Upper lobe of left lung (tissue), 6 donors: ENCODE measurements at regions not wholly inside any gene's neighbourhood (a gene's known extent, or its start where the extent isn't known, plus 50 kb on each side); places are given as distances from the start of the nearest gene placed in this dataset.

Experiments
- ATAC-seq, 2 donors: fragments of 200-7000 bp; cut with Tn5 transposase; one replicate each; pipeline ENCODE4 v1.9.1; 2022; ENCODE audit warnings: mild to moderate bottlenecking in 2 of 2, moderate library complexity in 2 of 2; ENCODE audit not compliant: low FRiP score in 2 of 2
- DNase-seq, 2 donors: peaks; one replicate each; pipeline ENCODE4 v3.0.0-alpha.2; 2019 to 2020
- H3K27ac ChIP-seq, 4 donors: fragments of 200-600 bp; sonication (generic); one replicate each; pipeline ENCODE4 v1.5.1; 2016 to 2019
- H3K27me3 ChIP-seq, 4 donors: fragments of 200-600 bp; sonication (generic); one replicate each; pipeline ENCODE4 v1.5.1; 2017 to 2019
- H3K36me3 ChIP-seq, 4 donors: fragments of 200-600 bp; sonication (generic); one replicate each; pipeline ENCODE4 v1.5.1; 2016 to 2019
- H3K4me1 ChIP-seq, 4 donors: fragments of 200-600 bp; sonication (generic); one replicate each; pipeline ENCODE4 v1.5.1; 2018 to 2019
- H3K4me3 ChIP-seq, 4 donors: fragments of 200-600 bp; sonication (generic); one replicate each; pipeline ENCODE4 v1.5.1; 2017 to 2019; ENCODE audit warnings: mild to moderate bottlenecking in 2 of 4, moderate library complexity in 1 of 4
- H3K9me3 ChIP-seq, 4 donors: fragments of 200-600 bp; sonication (generic); one replicate each; pipeline ENCODE4 v1.5.1; 2018 to 2019
- EP300 ChIP-seq, 4 donors: sonication (generic); formaldehyde crosslinking; IDR thresholded peaks; one replicate each; pipeline ENCODE4 v1.5.1; 2017; ENCODE audit warnings: antibody characterized with exemption in 4 of 4, control low read depth in 2 of 4
- POLR2A ChIP-seq, 4 donors: fragments of 450-650 bp; IDR thresholded peaks; one replicate each; pipeline ENCODE4 v1.5.1; 2016 to 2017; ENCODE audit warnings: antibody characterized with exemption in 4 of 4, mild to moderate bottlenecking in 2 of 4
- POLR2AphosphoS5 ChIP-seq, 2 donors: sonication (generic); formaldehyde crosslinking; IDR thresholded peaks; one replicate each; pipeline ENCODE4 v1.5.1; 2017; ENCODE audit warnings: antibody characterized with exemption in 2 of 2
- WGBS, 2 donors: methylation state at CpG; one replicate each; pipeline ENCODE4 v1.1.5; 2017 to 2018; 5-methylcytosine and 5-hydroxymethylcytosine counted together
- TF ChIP-seq, protein P1 (sequence below), 6 experiments: fragments of 450-650 bp in 4 of 6; fragments of 200-600 bp in 2 of 6; sonication (generic) in 2 of 6; IDR thresholded peaks; one replicate each; pipeline ENCODE4 v1.5.1; 2016 to 2019; ENCODE audit warnings: antibody characterized with exemption in 6 of 6
- donor health status: DM: no; HTN: no; CAD: no; lungs with moderate emphysema.
- donor health status: DM: no; HTN: yes; CAD: no; lungs with severe emphysema.

DNA sequence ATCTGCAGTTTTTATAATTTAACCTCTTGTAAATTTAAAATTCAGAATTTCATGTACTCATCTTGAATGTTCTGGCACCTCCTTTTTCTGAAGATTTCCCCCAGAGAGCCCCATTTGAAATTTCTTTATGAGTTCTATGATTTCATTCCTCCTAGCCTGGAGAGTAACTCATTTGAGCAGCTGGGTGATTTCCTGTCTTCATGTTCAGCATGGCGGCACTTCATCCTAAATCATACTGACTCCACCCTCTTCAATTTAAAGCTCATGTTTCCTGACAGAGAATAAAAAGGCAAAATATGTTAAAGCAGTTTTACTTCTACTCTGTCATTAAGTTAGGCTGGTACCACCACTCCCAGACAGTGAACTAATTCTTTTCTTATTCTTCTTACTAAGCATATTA lies 250.9 kb upstream of the POU3F2 start:
- no peak for DNase-seq

DNA sequence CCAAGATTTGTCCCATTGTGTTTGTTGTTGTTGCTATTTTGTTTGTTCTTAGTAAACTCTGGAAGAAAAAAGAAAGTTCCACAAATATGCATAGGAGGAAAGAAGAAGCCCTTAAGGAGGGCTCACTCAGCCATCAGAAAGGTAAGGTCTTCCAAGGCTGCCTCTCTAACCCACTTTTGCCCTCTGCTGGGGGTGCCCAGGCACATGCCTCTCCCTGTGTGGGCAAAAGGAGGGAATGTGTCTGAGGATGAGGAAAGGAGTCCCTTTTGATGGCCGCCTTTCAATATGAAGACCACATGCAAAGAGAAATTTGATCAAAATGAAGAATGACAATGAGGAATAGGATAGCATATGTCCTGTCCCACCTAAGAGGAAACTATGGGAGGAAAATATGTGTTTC lies 248.2 kb upstream of the POU3F2 start:
- TF ChIP-seq POLR2AphosphoS5 (IDR thresholded peaks at IDR 0.05) = no peak
- no peak for TF ChIP-seq POLR2A (IDR thresholded peaks at IDR 0.05)
- TF ChIP-seq, protein P1, sequence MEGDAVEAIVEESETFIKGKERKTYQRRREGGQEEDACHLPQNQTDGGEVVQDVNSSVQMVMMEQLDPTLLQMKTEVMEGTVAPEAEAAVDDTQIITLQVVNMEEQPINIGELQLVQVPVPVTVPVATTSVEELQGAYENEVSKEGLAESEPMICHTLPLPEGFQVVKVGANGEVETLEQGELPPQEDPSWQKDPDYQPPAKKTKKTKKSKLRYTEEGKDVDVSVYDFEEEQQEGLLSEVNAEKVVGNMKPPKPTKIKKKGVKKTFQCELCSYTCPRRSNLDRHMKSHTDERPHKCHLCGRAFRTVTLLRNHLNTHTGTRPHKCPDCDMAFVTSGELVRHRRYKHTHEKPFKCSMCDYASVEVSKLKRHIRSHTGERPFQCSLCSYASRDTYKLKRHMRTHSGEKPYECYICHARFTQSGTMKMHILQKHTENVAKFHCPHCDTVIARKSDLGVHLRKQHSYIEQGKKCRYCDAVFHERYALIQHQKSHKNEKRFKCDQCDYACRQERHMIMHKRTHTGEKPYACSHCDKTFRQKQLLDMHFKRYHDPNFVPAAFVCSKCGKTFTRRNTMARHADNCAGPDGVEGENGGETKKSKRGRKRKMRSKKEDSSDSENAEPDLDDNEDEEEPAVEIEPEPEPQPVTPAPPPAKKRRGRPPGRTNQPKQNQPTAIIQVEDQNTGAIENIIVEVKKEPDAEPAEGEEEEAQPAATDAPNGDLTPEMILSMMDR (IDR thresholded peaks at IDR 0.05) = no peak
- TF ChIP-seq EP300 (IDR thresholded peaks at IDR 0.05) = no peak
- no peaks in the 10 kb centered on the region for H3K9me3 ChIP-seq
- no peaks in the 10 kb centered on the region for H3K27me3 ChIP-seq
- no peaks in the 10 kb centered on the region for H3K36me3 ChIP-seq
- WGBS, 2 donors = 0 to 44% methylated on average over 1 of the region's 1 CpG
- DNase-seq = no peak
- H3K4me3 ChIP-seq = no peak overlapping the region
- H3K4me1 ChIP-seq = peaks cover 0 to 4% (median 0%) of the 10 kb centered on the region in 4 donors
- no peak overlapping the region for H3K27ac ChIP-seq
- no peak for ATAC-seq

More for the DNA sequence above, 250.9 kb upstream of the POU3F2 start:
- WGBS, 2 donors = 63 to 74% methylated on average over 1 of the region's 1 CpG
- no peaks in the 10 kb centered on the region for H3K9me3 ChIP-seq
- H3K27ac ChIP-seq = no peak overlapping the region
- H3K27me3 ChIP-seq = no peaks in the 10 kb centered on the region
- TF ChIP-seq, protein P1 (IDR thresholded peaks at IDR 0.05) = no peak
- no peak for TF ChIP-seq POLR2A (IDR thresholded peaks at IDR 0.05)
- no peak for TF ChIP-seq EP300 (IDR thresholded peaks at IDR 0.05)
- TF ChIP-seq POLR2AphosphoS5 (IDR thresholded peaks at IDR 0.05) = no peak
- H3K4me3 ChIP-seq = no peak overlapping the region
- H3K4me1 ChIP-seq = peaks cover 0 to 4% (median 0%) of the 10 kb centered on the region in 4 donors
- H3K36me3 ChIP-seq = no peaks in the 10 kb centered on the region
- no peak for ATAC-seq

DNA sequence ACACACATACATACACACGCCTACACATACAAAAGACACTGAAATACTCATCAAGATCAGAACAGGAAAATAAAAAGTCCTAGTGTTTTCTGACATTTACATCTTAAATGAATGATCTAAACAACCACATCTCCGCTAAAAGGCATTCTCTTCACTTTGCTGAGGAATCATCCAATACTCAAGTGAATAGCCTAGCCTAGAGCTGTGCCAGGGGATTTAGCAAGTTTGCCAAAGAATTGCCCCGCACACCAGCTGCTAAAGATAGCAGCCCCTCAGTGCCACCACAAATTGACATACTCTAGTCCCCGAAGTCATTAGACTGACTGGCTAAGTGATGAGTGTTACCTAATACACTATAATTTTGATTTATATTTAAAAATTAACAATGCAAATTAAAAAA lies 246.8 kb upstream of the POU3F2 start:
- no peak overlapping the region for H3K4me3 ChIP-seq
- H3K36me3 ChIP-seq = no peaks in the 10 kb centered on the region
- WGBS, 2 donors = 89 to 91% methylated on average over 4 of the region's 4 CpGs
- H3K4me1 ChIP-seq = no peaks in the 10 kb centered on the region
- ATAC-seq (no peak), DNase-seq (no peak)
- TF ChIP-seq POLR2AphosphoS5 (IDR thresholded peaks at IDR 0.05) = no peak
- TF ChIP-seq EP300 (IDR thresholded peaks at IDR 0.05) = no peak
- no peak for TF ChIP-seq POLR2A (IDR thresholded peaks at IDR 0.05)
- TF ChIP-seq, protein P1 (IDR thresholded peaks at IDR 0.05) = no peak
- no peaks in the 10 kb centered on the region for H3K27me3 ChIP-seq
- H3K9me3 ChIP-seq = no peaks in the 10 kb centered on the region
- no peak overlapping the region for H3K27ac ChIP-seq

DNA sequence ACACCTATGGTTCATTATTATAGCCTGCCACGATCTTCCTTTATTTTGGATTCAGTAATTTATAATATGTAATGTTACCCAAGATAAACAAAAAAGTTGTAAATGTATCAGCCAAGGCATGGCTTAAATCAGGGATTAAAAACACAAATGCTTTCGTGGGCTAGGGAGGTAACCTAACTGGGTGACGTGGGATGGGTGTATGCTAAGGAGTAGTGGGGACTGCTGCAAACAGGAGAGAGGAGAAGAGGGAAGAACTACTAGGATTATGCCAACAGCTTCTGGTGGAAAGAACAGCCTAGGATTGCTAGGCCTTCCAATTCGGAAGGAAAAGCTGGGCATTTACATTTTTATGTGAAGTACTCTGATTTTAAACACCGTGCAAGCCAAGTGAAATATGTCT lies 244.8 kb upstream of the POU3F2 start:
- TF ChIP-seq POLR2A (IDR thresholded peaks at IDR 0.05) (no peak), EP300 (IDR thresholded peaks at IDR 0.05) (no peak), POLR2AphosphoS5 (IDR thresholded peaks at IDR 0.05) (no peak)
- TF ChIP-seq, protein P1 (IDR thresholded peaks at IDR 0.05) = no peak
- 68 to 82% methylated on average over 5 of the region's 5 CpGs for WGBS, 2 donors
- no peak overlapping the region for H3K4me3 ChIP-seq

DNA sequence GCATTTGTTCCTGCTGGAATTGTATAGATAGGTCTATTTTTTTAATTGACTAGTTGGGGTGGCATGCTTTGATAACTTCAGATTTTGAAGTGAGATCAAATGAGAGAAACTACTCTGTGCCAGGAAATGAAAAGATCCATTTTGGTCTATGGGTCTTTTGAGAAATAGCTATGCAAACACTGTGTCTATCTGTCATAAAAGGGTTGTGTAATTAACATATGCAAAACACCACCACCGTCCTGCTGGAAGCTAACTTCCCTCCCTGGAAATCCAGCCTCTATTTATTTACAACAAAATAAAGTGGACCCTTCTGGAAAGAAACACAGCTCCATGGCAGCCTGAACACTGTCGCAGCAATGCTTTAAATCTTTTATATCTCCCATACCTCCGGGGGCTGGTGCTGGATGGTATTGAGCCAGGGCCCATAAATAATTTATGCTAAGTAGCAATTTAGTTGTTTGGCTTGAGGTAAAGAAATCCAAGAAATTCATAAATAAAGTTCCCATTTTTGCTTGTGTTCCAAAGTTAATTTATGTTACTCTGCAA lies 244.2 kb upstream of the POU3F2 start:
- no peaks in the 10 kb centered on the region for H3K36me3 ChIP-seq
- no peak for DNase-seq
- H3K4me3 ChIP-seq = no peak overlapping the region
- 69 to 85% methylated on average over 3 of the region's 3 CpGs for WGBS, 2 donors
- H3K27me3 ChIP-seq = no peaks in the 10 kb centered on the region
- H3K9me3 ChIP-seq = no peaks in the 10 kb centered on the region
- no peak for TF ChIP-seq POLR2AphosphoS5 (IDR thresholded peaks at IDR 0.05)
- no peak for TF ChIP-seq EP300 (IDR thresholded peaks at IDR 0.05)
- TF ChIP-seq, protein P1 (IDR thresholded peaks at IDR 0.05) = no peak
- TF ChIP-seq POLR2A (IDR thresholded peaks at IDR 0.05) = no peak
- no peaks in the 10 kb centered on the region for H3K4me1 ChIP-seq
- ATAC-seq = no peak
- H3K27ac ChIP-seq = no peak overlapping the region

More for the DNA sequence above, 244.8 kb upstream of the POU3F2 start:
- ATAC-seq = no peak
- H3K9me3 ChIP-seq = no peaks in the 10 kb centered on the region
- H3K36me3 ChIP-seq = no peaks in the 10 kb centered on the region
- no peaks in the 10 kb centered on the region for H3K4me1 ChIP-seq
- no peaks in the 10 kb centered on the region for H3K27me3 ChIP-seq
- no peak for DNase-seq
- H3K27ac ChIP-seq = no peak overlapping the region
